SK-N-SH treated with all-trans-retinoic acid at 6 μM for 48 hours (cell line): ENCODE measurements at regions not wholly inside any gene's neighbourhood (a gene's known extent, or its start where the extent isn't known, plus 50 kb on each side); places are given as distances from the start of the nearest gene placed in this dataset.
"Not testable (repeated sequence)": the region's sequence is repeated elsewhere in the genome, so short reads cannot be mapped to it uniquely, and the experiment has no call there.

Experiments used
- ATAC-seq: fragments of 200-7000 bp; cut with Tn5 transposase; 3 replicates; pipeline ENCODE4 v1.9.1; 2020; ENCODE audit warnings: mild to moderate bottlenecking, moderate library complexity
- ARNTL ChIP-seq: fragments of 450-650 bp; formaldehyde crosslinking; IDR thresholded peaks from 2 replicates; pipeline ENCODE4 v1.5.0; 2020; ENCODE audit warnings: low read depth, mild to moderate bottlenecking, moderate library complexity, borderline replicate concordance
- BACH2 ChIP-seq: fragments of 250-450 bp; sonication (Bioruptor Pico); IDR thresholded peaks from 2 replicates; pipeline ENCODE4 v1.9.0; 2021; ENCODE audit warnings: mild to moderate bottlenecking, borderline replicate concordance
- CREB5 ChIP-seq: fragments of 250-450 bp; sonication (Bioruptor Pico); IDR thresholded peaks from 2 replicates; pipeline ENCODE4 v1.5.1; 2020; ENCODE audit warnings: low read depth, mild to moderate bottlenecking, moderate library complexity
- CSDC2 ChIP-seq: fragments of 250-450 bp; sonication (Bioruptor Pico); IDR thresholded peaks from 2 replicates; pipeline ENCODE4 v1.5.0; 2020; ENCODE audit warnings: mild to moderate bottlenecking, moderate library complexity
- ESRRG ChIP-seq: fragments of 250-450 bp; sonication (Bioruptor Pico); IDR thresholded peaks from 2 replicates; pipeline ENCODE4 v1.6.1; 2021; ENCODE audit warnings: mild to moderate bottlenecking
- GLIS3 ChIP-seq: fragments of 250-450 bp; sonication (Bioruptor Pico); IDR thresholded peaks from 2 replicates; pipeline ENCODE4 v1.5.0; 2020; ENCODE audit warnings: mild to moderate bottlenecking, moderate library complexity
- ISL1 ChIP-seq: fragments of 250-450 bp; sonication (Bioruptor Pico); IDR thresholded peaks from 2 replicates; pipeline ENCODE4 v2.1.2; 2022; ENCODE audit warnings: mild to moderate bottlenecking, moderate library complexity
- OSR1 ChIP-seq: fragments of 250-450 bp; sonication (Bioruptor Pico); IDR thresholded peaks from 2 replicates; pipeline ENCODE4 v1.8.0; 2022; ENCODE audit warnings: moderate library complexity, mild to moderate bottlenecking, inconsistent platforms
- PATZ1 ChIP-seq: fragments of 250-450 bp; sonication (Bioruptor Pico); IDR thresholded peaks from 2 replicates; pipeline ENCODE4 v1.8.0; 2020; ENCODE audit warnings: mild to moderate bottlenecking, moderate library complexity, borderline replicate concordance
- POU6F1 ChIP-seq: fragments of 250-450 bp; sonication (Bioruptor Pico); IDR thresholded peaks from 2 replicates; pipeline ENCODE4 v1.8.0; 2021; ENCODE audit warnings: low read depth, mild to moderate bottlenecking, moderate library complexity, borderline replicate concordance
- PPARA ChIP-seq: fragments of 250-450 bp; sonication (Bioruptor Pico); IDR thresholded peaks from 2 replicates; pipeline ENCODE4 v1.5.0; 2020; ENCODE audit warnings: mild to moderate bottlenecking, borderline replicate concordance
- RARB ChIP-seq: fragments of 250-450 bp; sonication (Bioruptor Pico); IDR thresholded peaks from 2 replicates; pipeline ENCODE4 v1.8.0; 2021; ENCODE audit warnings: mild to moderate bottlenecking, moderate library complexity
- SNAI2 ChIP-seq: fragments of 250-450 bp; sonication (Bioruptor Pico); IDR thresholded peaks from 2 replicates; pipeline ENCODE4 v1.5.0; 2020; ENCODE audit warnings: mild to moderate bottlenecking, moderate library complexity
- TCF4 ChIP-seq: fragments of 250-450 bp; sonication (Bioruptor Pico); IDR thresholded peaks from 2 replicates; pipeline ENCODE4 v1.8.0; 2021; ENCODE audit warnings: mild to moderate bottlenecking, moderate library complexity, borderline replicate concordance
- TOX ChIP-seq: fragments of 250-450 bp; sonication (Bioruptor Pico); IDR thresholded peaks from 2 replicates; pipeline ENCODE4 v1.8.0; 2021; ENCODE audit warnings: mild to moderate bottlenecking, moderate library complexity, borderline replicate concordance
- TSHZ2 ChIP-seq: fragments of 250-450 bp; sonication (Bioruptor Pico); IDR thresholded peaks from 2 replicates; pipeline ENCODE4 v1.5.0; 2020; ENCODE audit warnings: mild to moderate bottlenecking, moderate library complexity
- ZC3H10 ChIP-seq: fragments of 250-450 bp; sonication (Bioruptor Pico); IDR thresholded peaks from 2 replicates; pipeline ENCODE4 v1.5.1; 2021; ENCODE audit warnings: mild to moderate bottlenecking, moderate library complexity
- ZFP3 ChIP-seq: fragments of 250-450 bp; sonication (Bioruptor Pico); IDR thresholded peaks from 2 replicates; pipeline ENCODE4 v1.5.0; 2020; ENCODE audit warnings: mild to moderate bottlenecking, moderate library complexity
- ZNF565 ChIP-seq: fragments of 450-650 bp; formaldehyde crosslinking; conservative IDR thresholded peaks from 2 replicates; pipeline ENCODE4 v1.5.0; 2020; ENCODE audit warnings: low read depth, mild to moderate bottlenecking, moderate library complexity
- ZNF70 ChIP-seq: fragments of 450-650 bp; formaldehyde crosslinking; IDR thresholded peaks from 2 replicates; pipeline ENCODE4 v1.5.0; 2020; ENCODE audit warnings: mild to moderate bottlenecking, moderate library complexity
- ZNF8 ChIP-seq: fragments of 450-650 bp; formaldehyde crosslinking; IDR thresholded peaks from 2 replicates; pipeline ENCODE4 v1.5.0; 2020; ENCODE audit warnings: mild to moderate bottlenecking, moderate library complexity

GRCh38 chr20:53728359-53728758, 134.7 kb upstream of the ZNF217 start:
- no peak for TF ChIP-seq CREB5
- no peak for TF ChIP-seq CSDC2 (CRISPR knock-in tag)
- TF ChIP-seq ZC3H10 (CRISPR knock-in tag), result no peak
- no peak for TF ChIP-seq PATZ1 (CRISPR knock-in tag)
- no peak for TF ChIP-seq TCF4 (CRISPR knock-in tag)
- no peak for TF ChIP-seq ARNTL (CRISPR knock-in tag)
- no peak for TF ChIP-seq ZFP3 (CRISPR knock-in tag)
- TF ChIP-seq PPARA (CRISPR knock-in tag), result no peak
- TF ChIP-seq ESRRG (CRISPR knock-in tag), result no peak
- no peak for ATAC-seq

GRCh38 chr20:53727239-53727638, 133.6 kb upstream of the ZNF217 start:
- ATAC-seq, result not testable (repeated sequence)

GRCh38 chr20:53725575-53725970, 131.9 kb upstream of the ZNF217 start:
- ATAC-seq, result no peak
- TF ChIP-seq SNAI2 (CRISPR knock-in tag), result no peak
- no peak for TF ChIP-seq GLIS3 (CRISPR knock-in tag)
- no peak for TF ChIP-seq ARNTL (CRISPR knock-in tag)
- TF ChIP-seq BACH2 (CRISPR knock-in tag), result no peak
- no peak for TF ChIP-seq ZFP3 (CRISPR knock-in tag)
- TF ChIP-seq POU6F1 (CRISPR knock-in tag), result no peak
- no peak for TF ChIP-seq CSDC2 (CRISPR knock-in tag)

- TF ChIP-seq ARNTL (CRISPR knock-in tag) (no peak), ZNF8 (CRISPR knock-in tag) (no peak)
- TF ChIP-seq, all 23 proteins: peak for 0
- no peak for ATAC-seq
Observed at GRCh38 chr20:53723621-53724020, 130.0 kb upstream of the ZNF217 start.

GRCh38 chr20:53723045-53723444, 129.4 kb upstream of the ZNF217 start:
- TF ChIP-seq BACH2 (CRISPR knock-in tag) (no peak), PATZ1 (CRISPR knock-in tag) (no peak), CREB5 (no peak), GLIS3 (CRISPR knock-in tag) (no peak), ISL1 (CRISPR knock-in tag) (no peak), ZNF565 (CRISPR knock-in tag) (no peak), ZNF70 (CRISPR knock-in tag) (no peak), ZNF8 (CRISPR knock-in tag) (no peak), OSR1 (CRISPR knock-in tag) (no peak), TSHZ2 (CRISPR knock-in tag) (no peak), TOX (CRISPR knock-in tag) (no peak), RARB (CRISPR knock-in tag) (no peak)
- TF ChIP-seq, all 23 proteins: peak for 0
- no peak for ATAC-seq
